ENCODE measurements at regions not wholly inside any gene's neighbourhood (a gene's known extent, or its start where the extent isn't known, plus 50 kb on each side); places are given as distances from the start of the nearest gene placed in this dataset.

GRCh38 chr5:52521236-52521635 is 266.5 kb upstream of the ITGA1 start:
- H3K9me2 ChIP-seq: no peaks in the 10 kb centered on the region
- H3K27me3 ChIP-seq (ENCODE audit: insufficient read depth): no peaks in the 10 kb centered on the region
- H3K9me3 ChIP-seq: no peaks in the 10 kb centered on the region
- POLR2A ChIA-PET: no interaction called here
- no peaks in the 10 kb centered on the region for H3K4me1 ChIP-seq (ENCODE audit: control insufficient read depth in 1 of 2, insufficient read depth in 2 of 2, low read depth in 1 of 2, low read length in 1 of 2)
- no peaks in the 10 kb centered on the region for H3K36me3 ChIP-seq (replicated peaks in 1 of 2; ENCODE audit: control insufficient read depth in 1 of 2, insufficient read depth in 2 of 2, low read length in 1 of 2)
- H3K4me2 ChIP-seq: no peak overlapping the region
- 53% methylated on average over 4 of the region's 4 CpGs for WGBS (ENCODE audit: low lambda C conversion rate)
- no peaks in the 10 kb centered on the region for H3K79me2 ChIP-seq (ENCODE audit: insufficient read depth)
- CTCF ChIA-PET: interaction anchor here (1.0 to 1.2 kb wide), 2 partner anchors 16 to 1204 kb away, joined by 3 to 4 read pairs; no protein-coding TSS in a partner anchor
- no peaks in the 10 kb centered on the region for H3F3A ChIP-seq (replicated peaks; ENCODE audit: insufficient read depth)
- TF ChIP-seq CHD2 (IDR thresholded peaks at IDR 0.05; ENCODE audit: low read length, partially characterized antibody): no peak
- no peak for TF ChIP-seq RCOR1 (IDR thresholded peaks at IDR 0.05; ENCODE audit: low read length)
- no peak for TF ChIP-seq MAX (IDR thresholded peaks at IDR 0.05; ENCODE audit: low read depth)
- TF ChIP-seq, protein P1, sequence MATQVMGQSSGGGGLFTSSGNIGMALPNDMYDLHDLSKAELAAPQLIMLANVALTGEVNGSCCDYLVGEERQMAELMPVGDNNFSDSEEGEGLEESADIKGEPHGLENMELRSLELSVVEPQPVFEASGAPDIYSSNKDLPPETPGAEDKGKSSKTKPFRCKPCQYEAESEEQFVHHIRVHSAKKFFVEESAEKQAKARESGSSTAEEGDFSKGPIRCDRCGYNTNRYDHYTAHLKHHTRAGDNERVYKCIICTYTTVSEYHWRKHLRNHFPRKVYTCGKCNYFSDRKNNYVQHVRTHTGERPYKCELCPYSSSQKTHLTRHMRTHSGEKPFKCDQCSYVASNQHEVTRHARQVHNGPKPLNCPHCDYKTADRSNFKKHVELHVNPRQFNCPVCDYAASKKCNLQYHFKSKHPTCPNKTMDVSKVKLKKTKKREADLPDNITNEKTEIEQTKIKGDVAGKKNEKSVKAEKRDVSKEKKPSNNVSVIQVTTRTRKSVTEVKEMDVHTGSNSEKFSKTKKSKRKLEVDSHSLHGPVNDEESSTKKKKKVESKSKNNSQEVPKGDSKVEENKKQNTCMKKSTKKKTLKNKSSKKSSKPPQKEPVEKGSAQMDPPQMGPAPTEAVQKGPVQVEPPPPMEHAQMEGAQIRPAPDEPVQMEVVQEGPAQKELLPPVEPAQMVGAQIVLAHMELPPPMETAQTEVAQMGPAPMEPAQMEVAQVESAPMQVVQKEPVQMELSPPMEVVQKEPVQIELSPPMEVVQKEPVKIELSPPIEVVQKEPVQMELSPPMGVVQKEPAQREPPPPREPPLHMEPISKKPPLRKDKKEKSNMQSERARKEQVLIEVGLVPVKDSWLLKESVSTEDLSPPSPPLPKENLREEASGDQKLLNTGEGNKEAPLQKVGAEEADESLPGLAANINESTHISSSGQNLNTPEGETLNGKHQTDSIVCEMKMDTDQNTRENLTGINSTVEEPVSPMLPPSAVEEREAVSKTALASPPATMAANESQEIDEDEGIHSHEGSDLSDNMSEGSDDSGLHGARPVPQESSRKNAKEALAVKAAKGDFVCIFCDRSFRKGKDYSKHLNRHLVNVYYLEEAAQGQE (IDR thresholded peaks at IDR 0.05; ENCODE audit: low read depth, low read length): no peak
- TF ChIP-seq JUND (IDR thresholded peaks at IDR 0.05): no peak
- no peak for TF ChIP-seq FOXJ3 (CRISPR knock-in tag; IDR thresholded peaks at IDR 0.05)
- DNase-seq: no peak
- no peak overlapping the region for H2AFZ ChIP-seq (ENCODE audit: low read depth)
- no peak overlapping the region for H3K27ac ChIP-seq (ENCODE audit: low read depth in 2 of 2, low read length in 1 of 2)
- no peak overlapping the region for H3K9ac ChIP-seq
- no peaks in the 10 kb centered on the region for H4K20me1 ChIP-seq (ENCODE audit: insufficient read depth)
- no peak overlapping the region for H3K4me3 ChIP-seq (ENCODE audit: low read depth in 2 of 2, low read length in 1 of 2)

- Histone ChIP-seq H3F3A (replicated peaks; ENCODE audit: insufficient read depth) (no peaks in the 10 kb centered on the region), H3K9ac (no peak overlapping the region), H3K4me3 (ENCODE audit: low read depth in 2 of 2, low read length in 1 of 2) (no peak overlapping the region), H3K79me2 (ENCODE audit: insufficient read depth) (no peaks in the 10 kb centered on the region), H4K20me1 (ENCODE audit: insufficient read depth) (no peaks in the 10 kb centered on the region), H3K4me2 (no peak overlapping the region), H3K9me2 (no peaks in the 10 kb centered on the region), H3K36me3 (replicated peaks in 1 of 2; ENCODE audit: control insufficient read depth in 1 of 2, insufficient read depth in 2 of 2, low read length in 1 of 2) (no peaks in the 10 kb centered on the region), H3K4me1 (ENCODE audit: control insufficient read depth in 1 of 2, insufficient read depth in 2 of 2, low read depth in 1 of 2, low read length in 1 of 2) (no peaks in the 10 kb centered on the region), H2AFZ (ENCODE audit: low read depth) (no peak overlapping the region), H3K27ac (ENCODE audit: low read depth in 2 of 2, low read length in 1 of 2) (no peak overlapping the region), H3K9me3 (no peaks in the 10 kb centered on the region), H3K27me3 (ENCODE audit: insufficient read depth) (no peaks in the 10 kb centered on the region)
- ChIA-PET POLR2A (no interaction called here), CTCF (no interaction called here)
- TF ChIP-seq, protein P2, sequence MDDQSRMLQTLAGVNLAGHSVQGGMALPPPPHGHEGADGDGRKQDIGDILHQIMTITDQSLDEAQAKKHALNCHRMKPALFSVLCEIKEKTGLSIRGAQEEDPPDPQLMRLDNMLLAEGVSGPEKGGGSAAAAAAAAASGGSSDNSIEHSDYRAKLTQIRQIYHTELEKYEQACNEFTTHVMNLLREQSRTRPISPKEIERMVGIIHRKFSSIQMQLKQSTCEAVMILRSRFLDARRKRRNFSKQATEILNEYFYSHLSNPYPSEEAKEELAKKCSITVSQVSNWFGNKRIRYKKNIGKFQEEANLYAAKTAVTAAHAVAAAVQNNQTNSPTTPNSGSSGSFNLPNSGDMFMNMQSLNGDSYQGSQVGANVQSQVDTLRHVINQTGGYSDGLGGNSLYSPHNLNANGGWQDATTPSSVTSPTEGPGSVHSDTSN (IDR thresholded peaks at IDR 0.05): no peak
- TF ChIP-seq GABPA (IDR thresholded peaks at IDR 0.05; ENCODE audit: low read depth) (no peak), CHD2 (IDR thresholded peaks at IDR 0.05; ENCODE audit: low read length, partially characterized antibody) (no peak)
- TF ChIP-seq, protein P3, sequence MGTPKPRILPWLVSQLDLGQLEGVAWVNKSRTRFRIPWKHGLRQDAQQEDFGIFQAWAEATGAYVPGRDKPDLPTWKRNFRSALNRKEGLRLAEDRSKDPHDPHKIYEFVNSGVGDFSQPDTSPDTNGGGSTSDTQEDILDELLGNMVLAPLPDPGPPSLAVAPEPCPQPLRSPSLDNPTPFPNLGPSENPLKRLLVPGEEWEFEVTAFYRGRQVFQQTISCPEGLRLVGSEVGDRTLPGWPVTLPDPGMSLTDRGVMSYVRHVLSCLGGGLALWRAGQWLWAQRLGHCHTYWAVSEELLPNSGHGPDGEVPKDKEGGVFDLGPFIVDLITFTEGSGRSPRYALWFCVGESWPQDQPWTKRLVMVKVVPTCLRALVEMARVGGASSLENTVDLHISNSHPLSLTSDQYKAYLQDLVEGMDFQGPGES (IDR thresholded peaks at IDR 0.05; ENCODE audit: low read depth, low read length): no peak
- DNase-seq: no peak
- 53% methylated on average over 4 of the region's 4 CpGs for WGBS (ENCODE audit: low lambda C conversion rate)
Measured at GRCh38 chr5:52523701-52524100, 264.0 kb upstream of the ITGA1 start.
